HepG2 (cell line): ENCODE measurements at regions not wholly inside any gene's neighbourhood (a gene's known extent, or its start where the extent isn't known, plus 50 kb on each side); places are given as distances from the start of the nearest gene placed in this dataset.

Experiments used
- CTCF ChIP-seq: sonication (generic); formaldehyde crosslinking; IDR thresholded peaks from 2 replicates; pipeline ENCODE4 v1.5.0; 2020; ENCODE audit warnings: mild to moderate bottlenecking, missing genetic modification reagents, moderate library complexity
- EP300 ChIP-seq, 3 experiments: sonication (generic) in 1 of 3; formaldehyde crosslinking in 1 of 3; IDR thresholded peaks; 2 replicates each; pipeline versions ENCODE4 v1.5.1 to v1.6.1; 2011 to 2020; ENCODE audit warnings: low read depth in 2 of 3, low read length in 2 of 3, borderline replicate concordance in 1 of 3, improper control_type of control experiment in 1 of 3, mild to moderate bottlenecking in 1 of 3, missing genetic modification reagents in 1 of 3, moderate library complexity in 1 of 3
- GATAD2A ChIP-seq: IDR thresholded peaks from 2 replicates; pipeline ENCODE4 v1.6.1; 2016
- HNRNPL ChIP-seq: fragments of 200-400 bp; formaldehyde crosslinking; IDR thresholded peaks from 2 replicates; pipeline ENCODE4 v1.6.1; 2017; ENCODE audit warnings: mild to moderate bottlenecking, low read depth, low read length
- MAFK ChIP-seq, 2 experiments: IDR thresholded peaks in 1 of 2; conservative IDR thresholded peaks in 1 of 2; 2 replicates each; pipeline ENCODE4 v1.6.1; 2011; ENCODE audit warnings: improper control_type of control experiment in 2 of 2, low read length in 2 of 2
- MTF2 ChIP-seq: sonication (generic); formaldehyde crosslinking; IDR thresholded peaks from 2 replicates; pipeline ENCODE4 v1.5.0; 2020; ENCODE audit warnings: missing genetic modification reagents, borderline replicate concordance
- SIN3A ChIP-seq: IDR thresholded peaks from 2 replicates; pipeline ENCODE4 v1.6.1; 2011; ENCODE audit warnings: low read depth, mild to moderate bottlenecking, control low read depth, low read length, borderline replicate concordance
- TCF7 ChIP-seq: sonication (generic); IDR thresholded peaks from 2 replicates; pipeline ENCODE4 v1.6.1; 2016; ENCODE audit warnings: antibody characterized with exemption, low read depth
- ZNF331 ChIP-seq: sonication (generic); formaldehyde crosslinking; IDR thresholded peaks from 2 replicates; pipeline ENCODE4 v1.4.0; 2020; ENCODE audit warnings: missing genetic modification reagents
- TF ChIP-seq, protein P1 (sequence below): sonication (generic); formaldehyde crosslinking; IDR thresholded peaks from 2 replicates; pipeline ENCODE4 v1.5.1; 2020; ENCODE audit warnings: mild to moderate bottlenecking, moderate library complexity, missing genetic modification reagents

GRCh38 chr9:81825846-81826516, 102.2 kb upstream of the SPATA31D4 start:
- TF ChIP-seq ZNF331 (CRISPR knock-in tag) (no peak), MTF2 (CRISPR knock-in tag) (no peak), EP300 (IDR thresholded peaks at IDR 0.05; ENCODE audit: low read depth in 2 of 2, low read length in 2 of 2) (no peak), EP300 (CRISPR knock-in tag; IDR thresholded peaks at IDR 0.05; ENCODE audit: borderline replicate concordance) (no peak), SIN3A (no peak), CTCF (CRISPR knock-in tag) (no peak), TCF7 (no peak), GATAD2A (CRISPR knock-in tag) (no peak), MAFK (conservative IDR thresholded peaks at IDR 0.05 in 1 of 2, IDR thresholded peaks at IDR 0.05 in 1 of 2; ENCODE audit: low read length in 2 of 2) (no peak), HNRNPL (no peak)
- TF ChIP-seq, protein P1, sequence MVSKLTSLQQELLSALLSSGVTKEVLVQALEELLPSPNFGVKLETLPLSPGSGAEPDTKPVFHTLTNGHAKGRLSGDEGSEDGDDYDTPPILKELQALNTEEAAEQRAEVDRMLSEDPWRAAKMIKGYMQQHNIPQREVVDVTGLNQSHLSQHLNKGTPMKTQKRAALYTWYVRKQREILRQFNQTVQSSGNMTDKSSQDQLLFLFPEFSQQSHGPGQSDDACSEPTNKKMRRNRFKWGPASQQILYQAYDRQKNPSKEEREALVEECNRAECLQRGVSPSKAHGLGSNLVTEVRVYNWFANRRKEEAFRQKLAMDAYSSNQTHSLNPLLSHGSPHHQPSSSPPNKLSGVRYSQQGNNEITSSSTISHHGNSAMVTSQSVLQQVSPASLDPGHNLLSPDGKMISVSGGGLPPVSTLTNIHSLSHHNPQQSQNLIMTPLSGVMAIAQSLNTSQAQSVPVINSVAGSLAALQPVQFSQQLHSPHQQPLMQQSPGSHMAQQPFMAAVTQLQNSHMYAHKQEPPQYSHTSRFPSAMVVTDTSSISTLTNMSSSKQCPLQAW: no peak
